GM20000 (cell line): ENCODE measurements at regions not wholly inside any gene's neighbourhood (a gene's known extent, or its start where the extent isn't known, plus 50 kb on each side); places are given as distances from the start of the nearest gene placed in this dataset.
"Not testable (repeated sequence)": the region's sequence is repeated elsewhere in the genome, so short reads cannot be mapped to it uniquely, and the experiment has no call there.

Experiments used
- DNase-seq: peaks from one replicate; pipeline ENCODE4 v3.0.0; 2012; ENCODE audit warnings: low spot score
- TF ChIP-seq, protein P1 (sequence below): IDR thresholded peaks from 2 replicates; pipeline ENCODE4 v1.5.1; 2012; ENCODE audit warnings: mild to moderate bottlenecking, control low read depth; ENCODE audit errors: extremely low read depth, missing control alignments

DNA sequence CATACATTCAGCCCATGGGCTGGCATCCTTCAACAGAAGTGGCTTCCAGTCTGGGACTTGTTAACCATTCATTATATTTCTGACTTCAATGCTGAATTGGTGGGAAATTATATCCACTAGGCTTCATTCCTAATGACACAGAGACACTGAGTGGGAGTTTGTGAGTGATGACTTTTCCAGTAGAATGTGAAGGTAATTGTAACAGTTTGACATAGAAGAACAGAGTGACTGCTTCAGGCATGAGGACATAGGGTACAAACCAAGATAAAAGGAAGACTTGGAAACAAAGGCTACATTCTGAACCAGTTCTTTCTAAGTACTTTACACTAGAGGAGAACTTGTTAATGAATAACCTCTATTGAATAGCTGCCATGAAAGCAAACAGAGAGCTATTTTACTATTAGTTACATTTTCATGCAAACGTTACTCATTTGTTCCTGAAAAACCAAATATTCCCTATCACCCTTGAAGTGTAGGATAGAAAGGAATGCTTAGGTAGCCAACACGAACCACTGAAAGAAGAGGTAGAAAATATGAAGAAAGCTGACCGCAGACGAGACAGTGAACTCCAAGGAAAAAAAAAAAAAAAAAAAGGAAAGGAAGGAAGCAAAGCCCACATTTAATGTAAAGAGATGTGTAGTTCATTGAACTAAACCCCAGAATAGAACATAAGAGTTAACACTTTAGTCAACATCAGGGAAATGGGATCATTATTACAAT lies 237.0 kb upstream of the SEMA3C start:
- DNase-seq: no peak
- TF ChIP-seq, protein P1, sequence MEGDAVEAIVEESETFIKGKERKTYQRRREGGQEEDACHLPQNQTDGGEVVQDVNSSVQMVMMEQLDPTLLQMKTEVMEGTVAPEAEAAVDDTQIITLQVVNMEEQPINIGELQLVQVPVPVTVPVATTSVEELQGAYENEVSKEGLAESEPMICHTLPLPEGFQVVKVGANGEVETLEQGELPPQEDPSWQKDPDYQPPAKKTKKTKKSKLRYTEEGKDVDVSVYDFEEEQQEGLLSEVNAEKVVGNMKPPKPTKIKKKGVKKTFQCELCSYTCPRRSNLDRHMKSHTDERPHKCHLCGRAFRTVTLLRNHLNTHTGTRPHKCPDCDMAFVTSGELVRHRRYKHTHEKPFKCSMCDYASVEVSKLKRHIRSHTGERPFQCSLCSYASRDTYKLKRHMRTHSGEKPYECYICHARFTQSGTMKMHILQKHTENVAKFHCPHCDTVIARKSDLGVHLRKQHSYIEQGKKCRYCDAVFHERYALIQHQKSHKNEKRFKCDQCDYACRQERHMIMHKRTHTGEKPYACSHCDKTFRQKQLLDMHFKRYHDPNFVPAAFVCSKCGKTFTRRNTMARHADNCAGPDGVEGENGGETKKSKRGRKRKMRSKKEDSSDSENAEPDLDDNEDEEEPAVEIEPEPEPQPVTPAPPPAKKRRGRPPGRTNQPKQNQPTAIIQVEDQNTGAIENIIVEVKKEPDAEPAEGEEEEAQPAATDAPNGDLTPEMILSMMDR: no peak

GRCh38 chr7:81154565-81154964 lies 235.7 kb upstream of the SEMA3C start:
- TF ChIP-seq, protein P1: no peak

GRCh38 chr7:81152925-81153324 lies 234.1 kb upstream of the SEMA3C start:
- DNase-seq: not testable (repeated sequence)

More at GRCh38 chr7:81154565-81154964, 235.7 kb upstream of the SEMA3C start:
- no peak for DNase-seq

- no peak for DNase-seq
- TF ChIP-seq, protein P1: no peak
Measured at GRCh38 chr7:81150951-81151361, 232.1 kb upstream of the SEMA3C start.

DNA sequence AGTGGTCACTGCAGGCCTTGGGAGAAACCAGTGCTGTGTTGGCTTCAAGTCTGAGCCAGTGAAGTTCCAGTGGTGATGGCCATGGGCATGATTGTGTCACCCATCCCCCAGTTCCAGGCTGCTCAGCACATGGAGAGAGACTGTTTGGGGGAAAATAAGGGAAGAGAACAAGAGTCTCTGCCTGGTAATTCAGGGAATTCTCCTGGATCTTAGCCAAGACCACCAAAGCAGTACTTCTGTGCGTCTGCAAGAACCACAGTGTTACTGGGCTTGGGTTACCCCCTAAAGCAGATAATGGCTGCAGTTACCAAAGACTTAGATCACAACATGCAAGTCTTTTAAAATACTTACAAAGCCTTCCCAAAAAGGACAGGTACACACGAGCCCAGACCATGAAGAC lies 225.0 kb upstream of the SEMA3C start:
- DNase-seq: no peak
- TF ChIP-seq, protein P1: no peak

DNA sequence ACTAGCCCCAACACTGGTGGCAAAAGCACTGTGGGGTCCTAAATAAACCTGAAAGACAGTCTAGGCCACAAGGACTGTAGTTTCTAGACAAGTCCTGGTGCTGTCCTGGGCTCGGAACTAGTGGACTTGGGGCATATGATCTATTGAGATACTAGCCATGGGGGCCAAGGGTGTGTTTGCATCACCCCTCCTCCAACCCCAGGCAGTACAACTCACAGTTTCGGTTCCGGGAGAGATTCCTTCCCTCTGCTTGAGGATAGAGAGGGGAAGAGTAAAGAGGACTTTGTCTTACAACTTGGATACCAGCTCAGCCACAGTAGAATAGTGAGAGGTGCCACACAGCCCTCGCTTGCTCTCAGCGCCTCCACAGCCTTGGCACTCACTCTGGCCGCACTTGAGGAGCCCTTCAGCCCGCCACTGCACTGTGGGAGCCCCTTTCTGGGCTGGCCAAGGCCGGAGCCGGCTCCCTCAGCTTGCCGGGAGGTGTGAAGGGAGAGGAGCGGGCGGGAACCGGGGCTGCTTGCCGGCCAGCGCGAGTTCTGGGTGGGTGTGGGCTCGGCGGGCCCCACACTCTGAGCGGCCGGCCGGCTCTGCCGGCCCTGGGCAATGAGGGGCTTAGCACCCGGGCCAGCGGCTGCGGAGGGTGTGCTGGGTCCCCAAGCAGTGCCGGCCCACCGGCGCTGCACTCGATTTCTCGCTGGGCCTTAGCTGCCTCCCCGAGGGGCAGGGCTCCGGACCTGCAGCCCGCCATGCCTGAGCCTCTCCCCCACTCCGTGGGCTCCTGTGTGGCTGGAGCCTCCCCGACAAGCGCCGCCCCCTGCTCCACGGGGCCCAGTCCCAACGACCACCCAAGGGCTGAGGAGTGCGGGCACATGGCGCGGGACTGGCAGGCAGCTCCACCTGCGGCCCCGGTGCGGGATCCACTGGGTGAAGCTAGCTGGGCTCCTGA lies 222.7 kb upstream of the SEMA3C start:
- not testable (repeated sequence) for DNase-seq

DNA sequence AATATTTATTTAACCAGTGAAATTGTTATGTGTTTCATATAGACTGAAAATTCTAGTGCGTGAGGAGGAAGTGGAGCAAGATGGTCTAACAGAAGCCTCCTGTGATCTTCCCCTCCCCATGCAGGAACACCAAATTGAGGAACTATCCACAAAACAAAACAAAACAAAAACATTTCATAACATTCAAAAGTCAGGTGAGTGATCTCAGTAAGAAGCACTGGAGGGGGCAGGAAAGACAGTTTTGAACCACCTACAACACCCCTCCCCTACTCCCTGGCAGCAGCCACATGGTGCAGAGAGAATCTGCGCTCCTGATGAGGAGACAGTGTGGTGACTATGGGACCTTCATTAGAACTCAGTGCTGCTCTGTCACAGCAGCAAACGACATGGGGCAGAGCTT lies 221.9 kb upstream of the SEMA3C start:
- DNase-seq: peak; percentile 10
- TF ChIP-seq, protein P1: no peak

- no peak for DNase-seq
- TF ChIP-seq, protein P1: no peak
Measured at GRCh38 chr7:81140252-81140651, 221.4 kb upstream of the SEMA3C start.
